Left lung (tissue), 4 donors: ENCODE measurements at regions not wholly inside any gene's neighbourhood (a gene's known extent, or its start where the extent isn't known, plus 50 kb on each side); places are given as distances from the start of the nearest gene placed in this dataset.

Experiments used
- ATAC-seq: fragments of 200-7000 bp; cut with Tn5 transposase; one replicate; pipeline ENCODE4 v1.9.1; 2020; ENCODE audit warnings: moderate library complexity
- DNase-seq, 4 donors: peaks; one replicate each; pipeline ENCODE4 v3.0.0-alpha.2; 2013 to 2020
- H3K27ac ChIP-seq, 2 donors: fragments of 200-600 bp; sonication (generic) in 1 of 2; one replicate each; pipeline versions ENCODE4 v1.5.0 to v1.8.0; 2020 to 2021
- H3K27me3 ChIP-seq, 2 donors: fragments of 200-600 bp; sonication (generic) in 1 of 2; one replicate each; pipeline versions ENCODE4 v1.5.0 to v1.8.0; 2020 to 2021
- H3K36me3 ChIP-seq, 2 donors: fragments of 200-600 bp; sonication (generic) in 1 of 2; one replicate each; pipeline versions ENCODE4 v1.5.0 to v1.8.0; 2020 to 2021
- H3K4me1 ChIP-seq, 2 donors: fragments of 200-600 bp; one replicate each; pipeline ENCODE4 v1.8.0; 2021
- H3K4me3 ChIP-seq, 2 donors: fragments of 200-600 bp; sonication (generic) in 1 of 2; one replicate each; pipeline versions ENCODE4 v1.5.0 to v1.8.0; 2020 to 2021; ENCODE audit warnings: mild to moderate bottlenecking in 1 of 2
- H3K9me3 ChIP-seq, 2 donors: fragments of 200-600 bp; sonication (generic) in 1 of 2; one replicate each; pipeline versions ENCODE4 v1.5.0 to v1.8.0; 2020 to 2021
- intact Hi-C, 2 donors: fragments of 100-400 bp; cut with DNase I; formaldehyde crosslinking; loops; one replicate each; pipeline versions ENCODE4 v1.11.2 to v1.14.2; 2022
- TF ChIP-seq, protein P1 (sequence below), 2 donors: fragments of 200-600 bp; sonication (generic) in 1 of 2; IDR thresholded peaks; one replicate each; pipeline versions ENCODE4 v1.5.0 to v1.8.0; 2021; ENCODE audit warnings: antibody characterized with exemption in 2 of 2
- donor health status: DM: no; HTN: yes; CAD: no.
- donor health status: DM: no; HTN: no; CAD: no.

DNA sequence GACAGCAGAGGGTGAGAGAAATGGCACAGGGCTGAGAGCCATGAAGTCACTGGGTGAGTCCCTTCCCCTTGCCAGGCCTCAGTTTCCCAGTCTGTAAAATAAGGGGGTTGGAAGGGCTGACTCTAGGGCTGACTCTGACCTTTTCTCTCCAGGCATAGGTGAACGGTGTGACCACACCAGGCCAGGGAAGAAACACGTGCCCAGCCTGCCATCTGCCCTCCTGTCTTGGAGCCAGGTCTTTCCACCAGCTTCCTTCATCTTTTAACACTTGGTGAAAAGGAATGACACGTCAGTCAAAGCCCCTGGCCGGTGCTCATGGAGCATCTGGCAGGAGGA lies 74.4 kb downstream of the CPN2 start:
- Histone ChIP-seq H3K4me1 (peaks cover 10 to 26% of the 10 kb centered on the region in 2 donors), H3K9me3 (no peaks in the 10 kb centered on the region), H3K4me3 (no peak overlapping the region), H3K27me3 (no peaks in the 10 kb centered on the region), H3K36me3 (no peaks in the 10 kb centered on the region), H3K27ac (no peak overlapping the region)
- intact Hi-C loops: no loop called here
- DNase-seq (no peak), ATAC-seq (no peak)
- TF ChIP-seq, protein P1, sequence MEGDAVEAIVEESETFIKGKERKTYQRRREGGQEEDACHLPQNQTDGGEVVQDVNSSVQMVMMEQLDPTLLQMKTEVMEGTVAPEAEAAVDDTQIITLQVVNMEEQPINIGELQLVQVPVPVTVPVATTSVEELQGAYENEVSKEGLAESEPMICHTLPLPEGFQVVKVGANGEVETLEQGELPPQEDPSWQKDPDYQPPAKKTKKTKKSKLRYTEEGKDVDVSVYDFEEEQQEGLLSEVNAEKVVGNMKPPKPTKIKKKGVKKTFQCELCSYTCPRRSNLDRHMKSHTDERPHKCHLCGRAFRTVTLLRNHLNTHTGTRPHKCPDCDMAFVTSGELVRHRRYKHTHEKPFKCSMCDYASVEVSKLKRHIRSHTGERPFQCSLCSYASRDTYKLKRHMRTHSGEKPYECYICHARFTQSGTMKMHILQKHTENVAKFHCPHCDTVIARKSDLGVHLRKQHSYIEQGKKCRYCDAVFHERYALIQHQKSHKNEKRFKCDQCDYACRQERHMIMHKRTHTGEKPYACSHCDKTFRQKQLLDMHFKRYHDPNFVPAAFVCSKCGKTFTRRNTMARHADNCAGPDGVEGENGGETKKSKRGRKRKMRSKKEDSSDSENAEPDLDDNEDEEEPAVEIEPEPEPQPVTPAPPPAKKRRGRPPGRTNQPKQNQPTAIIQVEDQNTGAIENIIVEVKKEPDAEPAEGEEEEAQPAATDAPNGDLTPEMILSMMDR (IDR thresholded peaks at IDR 0.05): no peak

DNA sequence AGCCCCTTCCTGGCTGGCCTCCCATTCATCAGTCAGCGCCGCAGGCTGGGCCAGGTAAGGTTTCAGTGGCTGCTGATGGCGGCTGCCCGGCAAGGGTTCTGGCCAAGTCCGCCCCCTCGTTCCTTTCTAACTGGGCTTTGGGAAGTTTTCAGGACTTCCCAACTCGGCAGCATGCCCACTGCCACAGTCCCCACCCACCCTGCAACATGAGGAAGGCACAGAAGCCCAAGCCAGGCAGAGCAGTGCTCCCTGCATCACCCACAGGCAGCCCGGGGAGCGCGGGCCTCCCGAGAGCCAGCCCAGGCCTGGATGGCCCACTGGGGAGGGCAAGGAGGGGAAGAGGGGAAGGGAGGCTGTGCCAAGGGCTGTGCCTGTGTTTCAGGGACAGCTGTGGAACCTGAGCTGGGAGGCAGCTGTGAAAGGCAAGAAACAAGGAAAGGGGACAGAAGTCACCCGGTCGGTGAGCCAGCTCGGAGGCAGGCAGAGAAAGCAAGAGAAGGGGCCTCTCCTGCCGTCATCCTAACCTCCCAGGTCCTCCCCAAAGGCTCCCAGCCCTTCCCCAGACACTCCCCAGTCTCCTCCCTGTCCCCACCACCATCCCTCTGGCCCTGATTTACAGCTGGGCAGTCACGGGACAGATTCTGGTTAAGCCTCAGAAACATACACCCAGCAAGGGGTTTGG lies 73.9 kb downstream of the CPN2 start:
- intact Hi-C loops: no loop called here
- no peak overlapping the region for H3K4me3 ChIP-seq
- TF ChIP-seq, protein P1 (IDR thresholded peaks at IDR 0.05): no peak
- H3K27ac ChIP-seq: peak overlapping the region in 1 of 2 donors; percentile 35
- H3K27me3 ChIP-seq: no peaks in the 10 kb centered on the region
- peak; percentile 58 for ATAC-seq
- peaks cover 10 to 25% of the 10 kb centered on the region in 2 donors for H3K4me1 ChIP-seq
- no peaks in the 10 kb centered on the region for H3K9me3 ChIP-seq
- peak in 1 of 4 donors; percentile 64 for DNase-seq
- H3K36me3 ChIP-seq: no peaks in the 10 kb centered on the region

DNA sequence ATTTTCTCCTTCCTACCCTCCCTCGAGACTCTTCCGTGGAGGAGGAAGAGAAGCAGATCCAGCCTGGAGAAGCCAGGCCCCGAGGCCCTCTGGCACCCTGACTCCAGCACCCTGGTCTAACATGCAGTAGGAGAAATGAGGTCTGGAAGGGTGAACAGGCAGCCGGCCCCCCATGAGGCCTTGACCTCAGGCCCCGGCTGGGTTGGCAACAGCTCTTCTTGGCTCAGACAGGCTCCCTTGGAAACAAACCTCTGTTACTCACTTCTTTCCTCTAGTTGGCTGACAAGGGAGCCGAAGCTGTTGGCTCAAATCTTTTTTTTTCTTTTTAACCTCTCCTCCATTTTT lies 73.4 kb downstream of the CPN2 start:
- ATAC-seq (peak; percentile 39), DNase-seq (peak in 2 of 4 donors; percentile 60 to 75)
- intact Hi-C loops: no loop called here
- Histone ChIP-seq H3K36me3 (no peaks in the 10 kb centered on the region), H3K27ac (peak overlapping the region in 1 of 2 donors; percentile 35), H3K9me3 (no peaks in the 10 kb centered on the region), H3K4me1 (peaks cover 10 to 25% of the 10 kb centered on the region in 2 donors), H3K4me3 (no peak overlapping the region), H3K27me3 (no peaks in the 10 kb centered on the region)
- TF ChIP-seq, protein P1 (IDR thresholded peaks at IDR 0.05): no peak

DNA sequence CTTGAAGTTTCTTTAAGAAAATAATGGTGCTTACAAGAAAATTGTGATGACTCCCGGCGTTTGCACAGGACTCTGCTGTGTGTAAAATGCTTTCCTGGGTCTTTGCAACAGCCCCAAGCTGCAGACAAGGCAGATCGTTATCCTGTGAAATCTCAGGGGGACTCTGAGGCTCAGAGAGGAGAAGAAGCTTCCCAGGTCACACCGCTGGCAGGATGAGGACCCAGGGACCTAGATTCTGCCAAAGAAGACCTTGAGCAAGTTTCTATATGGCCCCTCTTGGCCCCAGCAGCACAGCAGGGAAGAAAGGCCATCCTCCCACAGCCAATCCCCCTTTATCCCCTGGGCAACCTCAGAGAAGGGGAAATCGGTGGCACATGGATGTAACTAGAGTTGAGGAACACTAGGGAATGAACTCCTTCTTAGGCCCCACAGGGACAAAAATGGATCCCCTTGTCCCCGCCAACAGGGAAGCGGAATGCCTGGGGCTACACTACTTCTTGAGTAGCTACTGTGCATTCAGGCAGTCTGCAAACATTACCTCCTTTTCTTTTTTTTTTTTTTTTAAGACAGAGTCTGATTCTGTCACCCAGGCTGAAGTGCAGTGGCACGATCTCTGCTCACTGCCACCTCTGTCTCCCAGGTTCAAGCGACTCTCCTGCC lies 72.8 kb downstream of the CPN2 start:
- ATAC-seq (no peak), DNase-seq (no peak)
- H3K4me1 ChIP-seq: peaks cover 14 to 25% of the 10 kb centered on the region in 2 donors
- H3K4me3 ChIP-seq: no peak overlapping the region
- no peaks in the 10 kb centered on the region for H3K27me3 ChIP-seq
- intact Hi-C loops: no loop called here
- H3K36me3 ChIP-seq: no peaks in the 10 kb centered on the region
- H3K27ac ChIP-seq: no peak overlapping the region
- no peaks in the 10 kb centered on the region for H3K9me3 ChIP-seq
- TF ChIP-seq, protein P1 (IDR thresholded peaks at IDR 0.05): no peak

DNA sequence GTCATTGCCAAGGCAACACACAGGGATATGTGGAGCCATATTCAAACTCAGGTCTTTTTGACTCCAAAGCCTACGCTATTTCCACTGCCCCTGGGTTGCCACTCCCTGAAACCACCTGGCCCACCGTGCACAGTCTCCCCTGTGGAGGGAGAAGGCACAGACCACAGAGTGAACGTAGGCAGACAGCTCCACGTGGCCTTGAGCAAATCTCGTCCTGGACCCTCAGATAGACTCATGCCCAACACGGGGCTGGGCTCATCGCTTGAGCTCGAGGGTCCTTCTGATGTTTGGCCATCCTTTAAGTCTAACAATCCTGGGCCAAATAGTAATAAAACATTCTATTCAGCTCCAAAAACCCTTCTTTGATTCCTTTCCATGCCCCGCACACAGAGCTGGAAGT lies 72.0 kb downstream of the CPN2 start:
- H3K4me3 ChIP-seq: no peak overlapping the region
- no peak overlapping the region for H3K27ac ChIP-seq
- peaks cover 16 to 25% of the 10 kb centered on the region in 2 donors for H3K4me1 ChIP-seq
- no peak for DNase-seq
- H3K27me3 ChIP-seq: no peaks in the 10 kb centered on the region
- no peaks in the 10 kb centered on the region for H3K36me3 ChIP-seq
- H3K9me3 ChIP-seq: no peaks in the 10 kb centered on the region
- intact Hi-C loops: no loop called here
- no peak for ATAC-seq
- TF ChIP-seq, protein P1 (IDR thresholded peaks at IDR 0.05): no peak
